HG03066 (cell line): ENCODE measurements at regions not wholly inside any gene's neighbourhood (a gene's known extent, or its start where the extent isn't known, plus 50 kb on each side); places are given as distances from the start of the nearest gene placed in this dataset.
"Not testable (repeated sequence)": the region's sequence is repeated elsewhere in the genome, so short reads cannot be mapped to it uniquely, and the experiment has no call there.

Source experiments
- ATAC-seq: cut with Tn5 transposase; IDR thresholded peaks from one replicate; pipeline ENCODE4 v1.9.1; 2021; ENCODE audit warnings: low read depth; ENCODE audit not compliant: unreplicated experiment

DNA sequence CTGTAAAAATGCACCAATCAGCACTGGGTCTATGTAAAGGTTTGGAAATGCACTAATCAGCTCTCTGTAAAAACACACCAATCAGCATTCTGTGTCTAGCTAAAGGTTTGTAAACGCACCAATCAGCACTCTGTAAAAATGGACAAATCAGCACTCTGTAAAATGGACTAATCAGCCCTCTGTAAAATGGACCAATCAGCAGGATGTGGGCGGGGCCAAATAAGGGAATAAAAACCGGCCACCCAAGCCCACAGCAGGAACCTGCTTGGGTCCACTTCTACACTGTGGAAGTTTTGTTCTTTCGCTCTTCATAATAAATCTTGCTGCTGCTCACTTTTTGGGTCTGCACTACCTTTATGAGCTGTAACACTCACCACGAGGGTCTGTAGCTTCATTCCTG lies 101.0 kb downstream of the SMC2 start:
- not testable (repeated sequence) for ATAC-seq

DNA sequence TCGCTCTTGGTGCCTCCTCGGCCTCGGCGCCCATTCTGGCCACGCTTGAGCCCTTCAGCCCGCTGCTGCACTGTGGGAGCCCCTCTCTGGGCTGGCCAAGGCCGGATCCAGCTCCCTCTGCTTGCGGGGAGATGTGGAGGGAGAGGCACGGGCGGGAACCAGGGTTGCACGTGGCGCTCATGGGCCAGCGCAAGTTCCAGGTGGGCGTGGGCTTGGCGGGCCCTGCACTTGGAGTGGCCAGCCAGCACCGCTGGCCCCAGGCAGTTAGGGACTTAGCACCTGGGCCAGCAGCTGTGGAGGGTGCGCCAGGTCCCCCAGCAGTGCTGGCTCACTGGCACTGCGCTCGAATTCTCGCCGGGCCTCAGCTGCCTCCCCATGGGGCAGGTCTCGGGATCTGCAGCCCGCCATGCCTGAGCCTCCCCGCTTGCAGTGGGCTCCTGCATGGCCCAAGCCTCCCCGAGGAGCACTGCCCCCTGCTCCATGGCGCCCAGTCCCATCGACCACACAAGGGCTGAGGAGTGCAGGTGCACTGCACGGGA lies 106.4 kb downstream of the SMC2 start:
- ATAC-seq, result no peak

DNA sequence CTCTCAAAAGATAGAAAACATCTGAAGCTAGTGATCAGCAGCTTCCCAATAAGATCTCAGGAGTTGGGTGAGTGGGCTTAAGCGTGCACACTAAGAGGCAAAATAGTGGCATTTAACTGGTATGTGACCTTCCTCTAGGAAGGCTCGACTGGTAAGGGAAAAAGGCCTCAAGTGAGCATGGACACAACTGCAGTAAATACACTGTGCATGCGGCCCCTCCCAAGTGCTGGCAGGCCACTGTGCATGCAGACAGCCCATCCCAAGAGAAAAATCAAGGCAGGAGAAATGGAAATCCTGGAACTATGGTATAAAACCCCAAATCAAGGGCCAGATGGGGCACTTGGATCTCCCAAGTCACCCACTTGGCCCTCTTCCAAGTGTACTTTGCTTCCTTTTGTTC lies 112.7 kb downstream of the SMC2 start:
- no peak for ATAC-seq

DNA sequence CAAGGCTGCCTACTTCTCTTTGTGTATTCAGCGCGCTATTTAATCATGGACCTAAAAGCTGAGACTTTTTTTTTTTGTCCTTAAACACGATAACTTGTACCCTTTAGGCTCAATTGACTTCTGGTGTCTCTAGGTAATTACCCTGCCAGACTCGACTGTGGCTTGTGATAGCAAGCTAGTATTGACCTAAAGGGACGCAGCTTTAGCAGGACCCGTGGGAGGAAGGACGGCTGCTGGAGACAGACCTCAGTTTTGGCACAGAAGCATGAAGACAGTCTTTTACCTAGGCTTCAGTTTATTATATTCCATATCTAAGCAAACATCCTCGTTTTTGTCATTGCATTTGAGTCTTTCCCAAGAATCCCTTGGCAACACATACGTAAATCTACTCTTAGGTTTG lies 115.3 kb downstream of the SMC2 start:
- ATAC-seq, result no peak

DNA sequence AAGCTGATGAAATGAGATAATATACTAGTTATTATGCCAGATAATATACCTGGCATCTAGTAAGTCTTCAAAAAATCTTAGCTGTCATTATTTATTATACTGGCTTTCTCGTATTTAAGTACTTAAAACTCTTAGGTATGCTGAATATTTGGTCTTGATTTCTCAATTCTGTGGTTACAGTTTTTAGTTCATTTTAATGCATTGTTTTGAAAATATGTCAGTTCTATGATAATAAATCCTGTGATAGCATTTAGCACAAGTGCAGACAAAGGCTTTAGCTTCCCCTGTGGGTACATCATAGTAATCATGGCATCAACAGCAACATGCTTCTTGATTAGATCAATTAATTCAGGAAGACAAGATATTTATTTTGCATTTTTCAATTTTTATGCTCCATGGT lies 133.0 kb downstream of the SMC2 start:
- ATAC-seq, result no peak

DNA sequence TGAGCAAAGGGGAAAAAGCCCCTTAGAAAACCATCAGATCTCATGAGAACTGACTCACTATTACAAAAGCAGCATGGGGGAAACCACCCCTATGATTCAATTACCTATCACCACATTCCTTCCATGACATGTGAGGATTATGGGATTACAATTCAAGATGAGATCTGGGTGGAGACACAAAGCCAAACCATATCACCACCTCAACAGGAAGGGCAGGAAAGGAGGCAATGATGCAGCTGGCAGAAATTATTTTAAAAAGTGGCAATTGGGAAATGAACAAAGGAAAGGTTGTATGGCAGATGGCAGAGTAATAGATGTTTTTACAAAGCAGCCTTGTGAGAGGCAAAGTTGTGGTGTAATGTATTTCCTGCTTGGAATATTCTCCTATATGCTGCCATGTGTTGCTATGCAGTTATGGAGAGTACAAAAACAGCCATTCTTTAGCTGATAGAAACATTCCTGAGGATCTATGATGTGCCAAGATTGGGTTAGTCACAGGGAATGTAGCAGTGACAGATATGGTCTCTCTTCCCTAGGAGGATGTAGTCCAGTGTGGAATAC lies 138.8 kb downstream of the SMC2 start:
- ATAC-seq, result no peak

DNA sequence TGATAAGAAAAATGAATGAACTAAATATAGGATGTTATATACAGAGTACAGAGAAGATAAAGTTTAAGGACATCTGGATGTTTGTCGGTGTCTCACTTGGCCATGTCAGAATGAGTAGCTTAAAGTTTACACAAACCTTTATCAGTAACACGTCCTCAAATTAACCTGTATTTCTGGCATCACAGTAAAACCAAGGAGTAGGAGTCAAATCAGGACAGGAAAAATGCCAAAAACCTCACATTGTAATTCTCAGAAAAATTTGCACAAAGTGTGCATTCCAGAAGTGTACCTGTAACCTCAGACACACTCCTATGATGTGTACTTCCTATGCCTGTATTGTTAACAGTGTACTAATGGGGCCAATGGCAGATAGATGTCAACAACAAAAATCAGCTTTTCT lies 139.3 kb downstream of the SMC2 start:
- ATAC-seq, result no peak

DNA sequence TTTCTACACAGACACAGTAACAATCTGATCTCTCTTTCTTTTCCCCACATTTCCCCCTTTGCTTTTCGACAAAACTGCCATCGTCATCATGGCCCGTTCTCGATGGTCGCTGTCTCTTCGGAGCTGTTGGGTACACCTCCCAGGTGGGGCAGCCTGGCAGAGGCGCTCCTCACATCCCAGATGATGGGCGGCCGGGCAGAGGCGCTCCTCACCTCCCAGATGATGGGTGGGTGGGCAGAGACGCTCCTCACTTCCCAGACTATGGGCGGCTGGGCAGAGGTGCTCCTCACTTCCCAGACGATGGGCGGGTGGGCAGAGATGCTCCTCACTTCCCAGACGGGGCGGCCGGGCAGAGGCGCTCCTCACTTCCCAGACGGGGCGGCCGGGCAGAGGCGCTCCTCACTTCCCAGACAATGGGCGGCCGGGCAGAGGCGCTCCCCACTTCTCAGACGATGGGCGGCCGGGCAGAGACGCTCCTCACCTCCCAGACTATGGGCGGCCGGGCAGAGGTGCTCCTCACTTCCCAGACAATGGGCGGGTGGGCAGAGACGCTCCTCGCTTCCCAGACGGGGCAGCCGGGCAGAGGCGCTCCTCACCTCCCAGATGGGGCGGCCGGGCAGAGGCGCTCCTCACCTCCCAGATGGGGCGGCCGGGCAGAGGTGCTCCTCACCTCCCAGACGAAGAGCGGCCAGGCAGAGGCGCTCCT lies 140.7 kb downstream of the SMC2 start:
- ATAC-seq, result not testable (repeated sequence)

DNA sequence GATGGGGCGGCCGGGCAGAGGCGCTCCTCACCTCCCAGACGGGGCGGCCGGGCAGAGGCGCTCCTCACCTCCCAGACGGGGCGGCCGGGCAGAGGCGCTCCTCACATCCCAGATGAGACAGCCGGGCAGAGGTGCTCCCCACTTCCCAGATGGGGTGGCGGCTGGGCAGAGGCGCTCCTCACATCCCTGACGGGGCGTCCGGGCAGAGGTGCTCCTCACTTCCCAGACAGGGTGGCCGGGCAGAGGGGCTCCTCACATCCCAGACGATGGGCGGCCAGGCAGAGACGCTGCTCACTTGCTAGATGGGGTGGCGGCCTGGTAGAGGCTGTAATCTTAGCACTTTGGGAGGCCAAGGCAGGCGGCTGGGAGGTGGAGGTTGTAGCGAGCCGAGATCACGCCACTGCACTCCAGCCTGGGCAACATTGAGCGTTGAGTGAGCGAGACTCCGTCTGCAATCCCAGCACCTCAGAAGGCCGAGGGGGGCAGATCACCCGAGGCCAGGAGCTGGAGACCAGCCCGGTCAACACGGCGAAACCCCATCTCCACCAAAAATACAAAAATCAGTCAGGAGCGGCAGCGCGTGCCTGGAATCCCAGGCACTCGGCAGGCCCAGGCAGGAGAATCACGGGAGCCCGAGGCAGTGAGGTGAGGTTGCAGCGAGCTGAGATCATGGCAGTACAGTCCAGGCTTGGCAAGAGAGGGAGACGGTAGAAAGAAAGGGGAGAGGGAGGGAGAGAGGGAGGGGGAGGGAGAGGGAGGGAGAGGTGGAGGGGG lies 141.4 kb downstream of the SMC2 start:
- not testable (repeated sequence) for ATAC-seq

DNA sequence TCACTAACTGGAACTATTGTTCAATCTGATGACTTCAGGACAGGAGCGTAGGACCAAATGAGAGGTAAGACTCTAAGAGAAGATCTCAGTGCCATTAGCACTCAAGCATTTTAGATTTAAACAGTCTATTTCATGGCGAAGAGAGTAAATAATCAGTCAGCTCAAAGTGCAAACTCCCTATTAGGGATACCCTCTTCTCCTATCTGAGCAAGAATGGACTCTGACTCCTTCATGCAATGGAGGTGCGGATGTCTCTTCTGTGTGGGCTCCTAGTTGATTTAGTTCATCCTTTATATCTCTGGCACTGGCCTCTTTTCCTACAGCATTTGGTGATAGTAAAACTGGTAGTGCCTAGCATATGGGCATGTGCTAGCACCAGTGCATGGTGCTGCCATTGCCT lies 144.6 kb downstream of the SMC2 start:
- ATAC-seq, result no peak

GRCh38 chr9:104240890-104241289 lies 146.8 kb downstream of the SMC2 start:
- ATAC-seq, result no peak

DNA sequence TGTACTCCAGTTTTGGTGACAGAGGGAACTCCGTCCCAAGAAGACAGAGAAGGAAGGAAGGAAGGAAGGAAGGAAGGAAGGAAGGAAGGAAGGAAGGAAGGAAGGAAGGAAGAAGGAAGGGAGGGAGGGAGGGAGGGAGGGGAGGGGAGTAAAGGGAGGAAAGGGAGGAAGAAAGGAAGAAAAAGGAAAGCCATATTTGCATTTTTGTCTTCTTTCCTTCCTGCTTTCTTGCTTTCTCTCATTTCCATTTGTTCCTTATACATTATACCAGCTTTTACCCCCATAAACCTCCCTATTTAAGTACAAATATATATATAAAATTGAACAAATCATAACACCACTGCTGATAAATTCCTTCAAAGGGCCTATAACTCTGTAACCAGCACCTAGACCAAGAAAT lies 151.8 kb downstream of the SMC2 start:
- ATAC-seq, result no peak

GRCh38 chr9:104247899-104248460 lies 153.9 kb downstream of the SMC2 start:
- no peak for ATAC-seq

DNA sequence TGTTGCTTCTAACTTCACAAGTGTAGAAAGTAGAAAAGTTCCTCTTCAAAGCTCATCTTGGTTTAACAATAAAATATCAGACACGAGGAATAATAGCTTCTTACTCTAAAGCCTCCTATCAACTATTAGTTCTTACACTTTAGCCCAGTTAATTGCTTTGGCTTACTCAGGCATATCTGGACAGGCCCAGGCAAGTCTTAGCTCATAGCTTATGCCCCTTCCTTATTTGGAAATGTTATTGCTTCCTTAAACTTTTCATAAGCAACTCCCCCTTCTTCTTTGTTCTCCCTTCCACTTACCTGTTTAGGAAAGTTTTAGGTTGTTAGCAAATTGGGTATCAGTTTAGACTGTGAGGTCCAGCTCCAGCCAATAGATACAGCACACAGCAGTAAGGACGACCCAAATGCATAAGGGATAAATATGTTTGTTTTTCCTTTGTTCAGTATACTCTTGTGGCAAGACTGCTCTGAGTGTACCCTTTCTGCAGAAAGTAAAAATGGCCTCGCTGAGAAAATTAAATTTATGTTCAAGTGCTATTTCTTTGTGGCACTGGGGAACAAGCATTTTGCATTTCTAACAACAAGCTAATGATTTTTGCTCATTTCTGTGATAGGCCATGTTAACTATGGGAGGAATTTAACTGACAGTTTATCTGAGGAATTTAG lies 162.1 kb downstream of the SMC2 start:
- ATAC-seq, result no peak

DNA sequence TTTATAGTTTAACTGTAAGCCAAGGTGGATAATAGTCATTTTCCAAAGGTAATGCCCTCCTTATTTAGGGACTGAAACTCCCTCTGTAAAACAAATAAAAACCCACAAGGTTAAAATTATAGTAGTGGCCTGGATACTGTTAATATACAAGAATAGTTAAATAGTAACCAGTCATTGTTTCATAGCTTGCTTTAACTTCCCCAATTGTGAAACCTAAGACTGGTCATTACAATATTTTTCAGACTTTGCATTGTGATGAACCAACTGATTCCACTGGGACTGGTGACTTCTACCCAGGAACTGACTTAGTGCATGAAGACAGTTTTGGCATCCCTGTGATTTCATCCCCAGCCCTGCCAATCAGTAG lies 162.6 kb downstream of the SMC2 start:
- no peak for ATAC-seq

DNA sequence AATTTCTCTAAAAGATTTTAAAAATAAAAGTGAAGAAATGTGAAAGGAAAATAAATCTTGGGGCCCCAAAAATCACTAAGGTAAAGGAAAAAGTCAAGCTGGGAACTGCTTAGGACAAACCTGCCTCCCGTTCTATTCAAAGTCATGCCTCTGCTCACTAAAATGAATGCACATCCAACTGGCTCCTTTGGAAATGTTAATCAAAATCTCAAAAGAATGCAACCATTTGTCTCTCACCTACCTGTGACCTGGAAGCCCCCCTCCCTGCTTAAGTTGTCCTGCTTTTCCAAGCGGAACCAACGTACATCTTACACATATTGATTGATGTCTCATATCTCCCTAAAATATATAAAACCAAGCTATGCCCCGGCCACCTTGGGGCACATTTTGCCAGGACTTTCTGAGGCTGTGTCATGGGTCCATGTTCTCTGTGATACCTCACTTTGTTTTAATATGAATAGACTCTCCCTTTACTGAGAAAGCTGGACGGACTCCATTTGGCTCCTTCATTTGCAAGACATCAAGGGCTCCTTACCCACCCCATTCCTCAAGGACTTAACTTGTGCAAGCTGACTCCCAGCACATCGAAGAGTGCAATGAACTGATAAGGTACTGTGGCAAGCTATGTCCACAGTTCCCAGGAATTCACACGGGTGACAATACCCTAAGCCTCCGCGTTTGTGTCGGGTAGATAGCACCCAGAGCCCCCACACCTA lies 164.3 kb downstream of the SMC2 start:
- ATAC-seq, result no peak

GRCh38 chr9:104260004-104260403 lies 165.9 kb downstream of the SMC2 start:
- ATAC-seq, result no peak

- ATAC-seq, result no peak
Measured at GRCh38 chr9:104263942-104264341, 169.8 kb downstream of the SMC2 start.

DNA sequence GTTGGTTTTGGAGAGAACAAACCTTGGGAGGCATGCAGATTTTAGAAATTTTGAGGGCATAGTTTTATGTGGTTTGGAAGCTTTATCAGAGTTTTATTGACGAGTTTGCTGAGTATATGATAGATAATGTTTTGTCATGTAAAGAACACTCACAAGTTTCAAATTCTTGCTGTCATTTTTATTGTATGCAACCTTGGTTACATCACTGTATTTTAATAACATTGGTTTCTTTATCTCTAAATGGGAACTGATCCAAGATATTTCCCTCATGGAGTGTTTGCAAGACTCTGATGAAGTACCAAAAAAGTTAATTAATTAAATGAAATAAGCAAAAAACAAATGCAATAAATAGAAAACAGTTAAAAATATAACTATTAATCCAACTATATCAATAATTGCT lies 170.3 kb downstream of the SMC2 start:
- ATAC-seq, result no peak

- no peak for ATAC-seq
Measured at GRCh38 chr9:104269374-104269773, 175.3 kb downstream of the SMC2 start.
